NCI-H748 (cell line): ENCODE measurements at regions not wholly inside any gene's neighbourhood (a gene's known extent, or its start where the extent isn't known, plus 50 kb on each side); places are given as distances from the start of the nearest gene placed in this dataset.

Experiments used
- DNase-seq: peaks from one replicate; lab custom pipeline; 2025; ENCODE audit not compliant: unreplicated experiment; lab: John Stamatoyannopoulos, UW

GRCh38 chr9:116059466-116059865 is 94.1 kb upstream of the PAPPA start:
- no peak for DNase-seq

DNA sequence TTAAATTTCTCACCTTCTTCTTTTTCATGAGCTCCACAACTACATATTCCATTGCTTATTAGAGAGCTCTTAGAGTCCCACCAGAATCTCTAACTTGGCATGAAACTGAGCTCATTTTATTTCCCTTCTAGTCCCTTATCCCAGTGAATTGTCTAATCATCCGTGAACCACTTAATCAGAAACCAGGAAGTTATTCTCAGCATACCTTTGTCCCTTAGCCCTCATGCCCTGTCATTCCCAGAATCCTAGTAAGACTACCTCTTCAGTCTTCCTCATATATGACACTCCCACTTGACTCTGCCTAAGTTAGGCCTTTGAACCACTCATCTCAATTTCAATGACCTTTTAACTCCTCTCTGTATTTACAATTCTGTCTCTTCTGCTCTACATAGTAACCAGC is 93.0 kb upstream of the PAPPA start:
- DNase-seq = no peak

DNA sequence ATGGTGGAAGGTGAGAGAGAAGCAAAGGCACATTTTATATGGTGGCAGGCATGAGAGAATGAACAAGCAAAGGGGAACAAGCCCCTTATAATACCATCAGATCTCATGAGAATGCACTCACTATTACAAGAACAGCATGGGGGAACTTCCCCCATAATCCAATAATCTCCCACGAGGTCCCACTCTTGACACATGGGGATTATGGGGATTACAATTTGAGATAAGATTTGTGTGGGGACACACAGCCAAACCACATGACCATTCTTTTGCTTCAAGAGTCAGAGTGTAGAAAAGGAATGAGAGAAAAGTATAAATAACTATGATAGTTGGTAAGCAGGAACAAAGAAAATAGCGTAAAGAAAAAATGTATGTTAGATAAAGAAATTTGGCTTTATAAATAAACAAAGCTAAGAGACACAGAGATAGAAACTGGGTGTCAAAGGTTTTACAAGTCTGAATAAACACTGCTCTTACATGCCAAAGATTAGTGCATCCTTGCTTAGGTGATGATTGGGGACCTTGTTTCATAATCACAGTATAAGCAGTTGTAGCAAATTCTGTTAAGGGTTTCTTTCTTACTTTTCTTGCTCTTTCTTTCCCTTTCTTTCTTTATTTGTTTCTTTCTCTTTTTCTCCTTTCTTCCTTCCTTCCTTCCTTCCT is 91.9 kb upstream of the PAPPA start:
- no peak for DNase-seq

GRCh38 chr9:116062206-116062550 is 91.4 kb upstream of the PAPPA start:
- no peak for DNase-seq

GRCh38 chr9:116064970-116065369 is 88.6 kb upstream of the PAPPA start:
- no peak for DNase-seq

DNA sequence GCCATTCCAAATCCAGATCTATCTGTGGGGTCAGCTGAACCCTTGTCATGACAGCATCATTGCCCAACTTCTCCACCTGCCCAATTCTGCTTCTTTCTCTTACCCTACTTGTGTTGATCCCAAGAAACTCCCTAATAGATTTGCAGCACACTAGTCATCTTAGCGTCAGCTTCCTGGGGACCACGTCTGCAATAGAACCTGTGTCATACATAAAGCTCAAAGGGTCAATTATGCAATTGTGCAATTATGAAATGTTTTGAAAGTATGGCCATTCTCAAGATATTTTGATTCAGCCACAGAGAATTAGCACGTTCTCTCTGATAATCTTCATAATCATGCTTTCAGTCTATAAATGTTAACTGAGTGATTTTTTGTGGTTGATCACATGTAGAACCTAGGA is 87.4 kb upstream of the PAPPA start:
- DNase-seq = no peak

DNA sequence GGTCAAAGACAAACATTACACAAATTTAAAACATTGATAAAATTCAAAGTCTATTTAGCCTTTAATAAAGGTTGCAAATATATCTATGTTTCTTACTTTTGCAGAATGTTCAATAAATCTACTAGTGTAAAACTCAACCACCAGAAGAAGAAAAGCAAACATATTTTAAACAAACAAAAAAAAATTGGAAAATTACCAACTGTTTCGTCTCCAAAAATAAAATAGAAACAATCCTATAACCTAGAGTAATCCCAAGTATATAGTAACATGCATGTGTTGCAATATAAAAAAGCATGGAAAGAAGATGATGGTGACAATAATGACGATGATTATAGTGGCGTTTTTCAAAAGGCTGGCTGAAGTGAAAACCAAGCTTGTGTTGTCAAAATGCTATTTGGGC is 86.0 kb upstream of the PAPPA start:
- no peak for DNase-seq

DNA sequence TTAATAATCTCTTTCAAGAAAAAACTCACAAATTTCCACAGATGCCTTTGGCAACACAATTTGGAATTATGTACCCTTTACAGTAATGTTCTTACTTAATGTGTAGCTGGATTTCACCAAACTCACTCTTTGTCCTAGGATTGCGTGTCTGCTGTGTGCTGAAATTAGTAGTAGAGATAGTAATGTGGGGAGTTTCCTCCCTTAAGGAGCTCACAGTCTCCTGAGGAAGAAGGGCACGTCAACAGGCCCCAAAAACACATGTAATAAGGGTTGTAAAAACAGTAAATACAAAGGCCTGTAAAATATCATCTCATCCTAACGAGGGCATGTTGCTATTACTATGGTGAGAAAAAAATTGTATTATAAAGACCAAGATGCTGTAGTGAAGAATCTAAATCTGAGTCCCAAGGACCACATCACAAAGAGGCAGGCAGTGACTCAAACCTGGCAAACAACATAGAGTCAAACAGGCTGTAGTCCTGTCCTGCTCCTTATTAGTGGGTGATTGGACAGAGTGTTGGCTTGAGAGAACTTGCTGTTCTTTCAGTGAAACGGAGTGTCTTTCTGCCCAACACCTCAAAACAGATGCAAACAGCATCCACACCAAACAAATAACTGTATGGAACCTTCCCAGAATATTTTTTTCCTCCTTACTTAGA is 83.2 kb upstream of the PAPPA start:
- no peak for DNase-seq

DNA sequence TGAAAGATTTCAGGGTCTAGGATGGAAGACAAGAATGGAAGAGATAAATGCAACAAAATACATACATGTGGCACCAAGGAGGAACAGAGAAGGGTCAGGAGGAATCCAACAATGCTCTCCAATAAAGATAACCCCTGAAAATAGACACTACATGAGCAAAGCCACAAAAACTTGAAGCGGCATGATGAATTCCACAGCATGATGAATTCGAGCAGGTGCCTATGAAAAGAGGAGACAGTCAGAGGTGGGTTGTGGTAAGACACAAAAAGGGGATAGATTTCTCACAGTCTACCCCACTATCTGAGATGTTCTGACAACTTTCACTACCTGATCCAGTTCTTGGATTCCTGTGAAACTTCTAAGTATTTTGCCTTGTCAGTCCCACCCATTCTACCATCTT is 81.5 kb upstream of the PAPPA start:
- no peak for DNase-seq

GRCh38 chr9:116073826-116074225 is 79.8 kb upstream of the PAPPA start:
- no peak for DNase-seq

GRCh38 chr9:116074658-116075057 is 78.9 kb upstream of the PAPPA start:
- DNase-seq = no peak

DNA sequence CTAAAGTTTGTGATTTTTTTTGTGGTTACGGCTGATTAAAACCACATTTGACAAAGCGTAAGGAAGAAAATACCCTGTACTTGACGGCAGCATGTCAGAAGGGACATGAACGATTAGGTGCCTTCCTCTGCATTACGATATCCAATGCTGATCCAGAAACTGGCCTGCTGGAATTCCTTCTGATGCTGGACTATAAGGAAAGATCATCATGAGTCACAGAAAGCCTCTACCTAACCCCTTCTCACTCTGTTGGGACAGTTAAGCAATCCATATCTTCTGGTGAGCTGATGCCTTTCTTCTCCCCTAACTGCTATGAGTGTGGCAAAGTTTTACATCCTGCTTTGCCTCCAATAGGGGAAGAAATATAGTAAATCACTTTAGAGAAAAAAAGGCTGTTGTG is 78.4 kb upstream of the PAPPA start:
- no peak for DNase-seq

DNA sequence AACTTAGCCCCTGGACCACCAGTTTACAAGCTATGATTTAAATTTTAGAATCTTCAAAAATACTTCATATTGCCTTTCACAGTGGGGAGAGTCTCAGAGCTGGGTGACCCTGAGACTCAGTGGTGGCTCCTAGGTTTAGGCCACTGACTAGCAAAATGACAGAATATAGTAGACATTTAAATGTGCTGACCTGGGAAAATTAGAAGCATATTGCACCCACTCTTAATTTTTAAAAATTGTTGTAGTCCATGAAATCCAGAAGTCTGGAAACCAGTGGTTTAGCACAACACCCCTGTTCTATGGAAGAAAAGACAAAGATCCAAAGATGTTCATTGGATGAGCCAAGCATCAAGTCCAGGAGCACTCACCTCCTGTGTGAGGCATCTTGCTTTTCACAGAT is 75.0 kb upstream of the PAPPA start:
- no peak for DNase-seq

GRCh38 chr9:116080561-116080960 is 73.0 kb upstream of the PAPPA start:
- DNase-seq = no peak

- no peak for DNase-seq
These were observed 72.0 kb upstream of the PAPPA start for GRCh38 chr9:116081435-116082115.

GRCh38 chr9:116083837-116084236 is 69.8 kb upstream of the PAPPA start:
- no peak for DNase-seq

- no peak for DNase-seq
These were observed 69.1 kb upstream of the PAPPA start for GRCh38 chr9:116084497-116084896.

GRCh38 chr9:116087246-116087645 is 66.3 kb upstream of the PAPPA start:
- no peak for DNase-seq

- DNase-seq = no peak
These were observed 65.8 kb upstream of the PAPPA start for GRCh38 chr9:116087751-116088194.

DNA sequence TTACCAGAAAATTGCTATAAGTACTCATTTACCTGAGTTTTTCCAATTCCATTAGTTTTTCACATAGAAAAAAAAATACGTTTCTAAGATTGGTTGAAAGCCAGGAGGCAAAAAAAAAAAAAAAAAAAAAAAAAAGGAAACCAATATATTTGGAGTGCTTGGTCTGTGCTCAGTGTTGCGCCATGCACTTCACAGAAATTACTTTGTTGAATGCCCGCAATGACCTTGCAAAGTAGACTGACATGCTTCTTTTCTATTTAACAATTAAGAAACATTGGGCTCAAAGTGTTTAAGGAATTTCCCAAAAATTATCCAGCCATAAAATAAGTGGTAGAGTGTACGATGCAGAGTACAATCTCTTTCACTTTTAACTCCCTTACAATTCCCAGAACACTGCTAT is 65.2 kb upstream of the PAPPA start:
- no peak for DNase-seq

DNA sequence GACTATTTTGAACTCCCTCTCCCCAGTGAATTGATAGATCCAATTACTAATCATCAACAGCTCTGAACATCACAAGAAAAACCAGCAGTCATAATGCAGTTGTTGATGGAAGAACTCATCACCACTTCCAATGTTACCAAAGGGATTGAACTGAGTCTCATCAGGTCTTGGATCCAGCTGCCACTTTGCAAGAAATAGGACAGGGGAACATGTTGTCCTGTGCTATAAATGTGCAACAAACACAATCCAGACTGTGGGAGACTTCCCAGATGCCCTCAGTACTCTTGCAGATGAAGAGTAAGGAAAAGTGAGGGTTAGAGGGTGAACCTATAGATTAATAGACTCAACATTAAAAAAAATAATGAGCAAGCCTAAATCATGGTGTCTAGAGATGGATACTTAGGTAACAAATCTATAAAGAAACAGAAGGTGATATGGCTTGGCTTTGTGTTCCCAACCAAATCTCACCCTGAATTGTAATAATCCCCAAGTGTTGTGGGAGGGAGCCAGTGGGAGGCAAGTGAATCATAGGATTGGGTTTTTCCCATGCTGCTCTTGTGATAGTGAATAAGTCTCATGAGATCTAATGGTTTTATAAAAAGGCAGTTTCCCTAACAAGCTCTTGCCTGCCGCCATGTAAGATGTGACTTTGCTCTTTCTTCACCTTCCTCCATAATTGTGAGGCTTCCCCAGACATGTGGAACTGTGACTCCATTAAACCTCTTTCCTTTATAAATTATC is 63.4 kb upstream of the PAPPA start:
- DNase-seq = no peak

DNA sequence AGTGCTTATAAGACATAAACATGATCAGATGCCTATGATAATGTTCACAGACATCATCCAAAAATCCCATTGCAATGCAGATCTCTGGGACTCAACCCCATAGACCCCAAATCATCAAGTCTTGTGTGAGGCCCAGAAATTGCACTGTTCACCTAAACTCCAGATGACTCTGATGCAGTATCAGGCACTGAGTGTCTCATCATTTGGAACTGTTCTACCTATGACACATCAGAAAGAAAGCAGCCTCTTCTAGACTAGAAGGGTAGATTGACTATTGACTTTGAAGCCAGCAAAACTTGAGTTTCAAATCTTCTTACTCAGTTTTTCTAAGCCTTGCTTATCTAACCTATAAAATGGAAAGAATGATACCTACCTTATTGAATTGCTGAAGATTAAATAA is 58.7 kb upstream of the PAPPA start:
- DNase-seq = no peak
